Right atrium auricular region (tissue), 2 donors: ENCODE measurements at regions not wholly inside any gene's neighbourhood (a gene's known extent, or its start where the extent isn't known, plus 50 kb on each side); places are given as distances from the start of the nearest gene placed in this dataset.

Experiments
- DNase-seq: peaks from one replicate; pipeline ENCODE4 v3.0.0-alpha.2; 2019; ENCODE audit warnings: low spot score
- H3K27ac ChIP-seq, 2 donors: fragments of 200-600 bp; sonication (generic); 1 replicate in 1 of 2; 2 replicates in 1 of 2; pipeline ENCODE4 v1.5.1; 2016 to 2019
- H3K27me3 ChIP-seq, 2 donors: fragments of 200-600 bp; sonication (generic); one replicate each; pipeline versions ENCODE4 v1.5.1 to v1.6.0; 2017 to 2019
- H3K36me3 ChIP-seq: fragments of 200-600 bp; sonication (generic); one replicate; pipeline ENCODE4 v1.5.1; 2016
- H3K4me1 ChIP-seq, 2 donors: fragments of 200-600 bp; sonication (generic); one replicate each; pipeline versions ENCODE4 v1.5.1 to v1.6.0; 2017 to 2019
- H3K4me3 ChIP-seq, 2 donors: fragments of 200-600 bp; sonication (generic); 1 replicate in 1 of 2; 2 replicates in 1 of 2; pipeline ENCODE4 v1.5.1; 2017 to 2019; ENCODE audit warnings: mild to moderate bottlenecking in 1 of 2, moderate library complexity in 1 of 2
- H3K9me3 ChIP-seq, 2 donors: fragments of 200-600 bp; sonication (generic); one replicate each; pipeline ENCODE4 v1.5.1; 2019
- CTCF ChIP-seq, 2 donors: fragments of 200-600 bp; sonication (generic); IDR thresholded peaks; one replicate each; pipeline ENCODE4 v1.5.1; 2019; ENCODE audit warnings: antibody characterized with exemption in 2 of 2

DNA sequence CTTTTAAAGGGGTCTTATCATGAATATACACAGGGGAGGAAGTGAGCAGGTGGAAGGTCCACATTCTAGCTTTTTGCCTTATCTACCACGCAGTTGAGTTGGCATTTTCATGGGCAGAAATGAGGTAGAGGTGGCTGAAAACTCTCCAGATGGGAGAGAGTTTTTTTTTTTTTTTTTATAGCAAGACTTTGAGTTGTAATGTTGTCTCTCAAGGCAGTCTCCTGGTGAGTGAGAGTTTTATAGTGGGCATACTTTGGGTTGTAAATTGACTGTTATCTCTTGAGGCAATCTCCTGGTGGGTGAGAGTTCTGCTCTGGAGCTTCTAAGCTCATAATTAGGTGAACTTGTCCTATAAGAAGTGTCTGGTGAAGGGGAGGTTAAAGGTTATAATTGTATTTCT lies 191.7 kb upstream of the NAALADL2 start:
- Histone ChIP-seq H3K36me3 (no peaks in the 10 kb centered on the region), H3K9me3 (no peaks in the 10 kb centered on the region), H3K4me1 (no peaks in the 10 kb centered on the region), H3K4me3 (no peak overlapping the region), H3K27me3 (no peaks in the 10 kb centered on the region), H3K27ac (no peak overlapping the region)
- no peak for DNase-seq
- TF ChIP-seq CTCF (IDR thresholded peaks at IDR 0.05), result no peak

DNA sequence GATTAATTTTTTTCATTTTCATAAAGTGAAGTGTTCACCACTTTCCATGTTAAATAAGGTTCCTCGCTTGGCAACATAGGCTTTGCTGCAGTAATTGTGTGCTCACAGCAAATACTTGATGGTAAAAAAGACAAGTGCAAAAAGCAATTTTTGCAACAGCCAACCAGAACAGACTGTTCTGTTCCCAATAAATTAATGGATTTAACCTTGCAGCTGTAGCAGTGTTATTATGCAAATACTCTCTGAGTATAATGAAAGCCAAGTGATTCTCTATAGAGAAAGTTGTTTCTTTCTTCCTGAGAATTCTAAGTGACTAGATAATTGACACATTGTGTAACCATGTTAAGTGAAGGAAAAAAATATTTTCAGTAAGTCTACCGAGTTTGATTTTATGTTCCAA lies 183.7 kb upstream of the NAALADL2 start:
- Histone ChIP-seq H3K27ac (no peak overlapping the region), H3K4me1 (no peaks in the 10 kb centered on the region), H3K9me3 (no peaks in the 10 kb centered on the region), H3K36me3 (no peaks in the 10 kb centered on the region), H3K4me3 (no peak overlapping the region), H3K27me3 (no peaks in the 10 kb centered on the region)
- no peak for DNase-seq
- TF ChIP-seq CTCF (IDR thresholded peaks at IDR 0.05), result no peak

GRCh38 chr3:174681784-174682183 lies 177.3 kb upstream of the NAALADL2 start:
- Histone ChIP-seq H3K27ac (no peak overlapping the region), H3K36me3 (no peaks in the 10 kb centered on the region), H3K4me1 (no peaks in the 10 kb centered on the region), H3K4me3 (no peak overlapping the region), H3K9me3 (no peaks in the 10 kb centered on the region), H3K27me3 (no peaks in the 10 kb centered on the region)
- no peak for DNase-seq
- no peak for TF ChIP-seq CTCF (IDR thresholded peaks at IDR 0.05)

GRCh38 chr3:174685796-174686195 lies 173.3 kb upstream of the NAALADL2 start:
- Histone ChIP-seq H3K27ac (no peak overlapping the region), H3K36me3 (no peaks in the 10 kb centered on the region), H3K4me3 (no peak overlapping the region), H3K9me3 (no peaks in the 10 kb centered on the region), H3K27me3 (no peaks in the 10 kb centered on the region), H3K4me1 (no peaks in the 10 kb centered on the region)
- no peak for TF ChIP-seq CTCF (IDR thresholded peaks at IDR 0.05)
- DNase-seq, result no peak

GRCh38 chr3:174697310-174697709 lies 161.8 kb upstream of the NAALADL2 start:
- Histone ChIP-seq H3K4me3 (no peak overlapping the region), H3K27me3 (no peaks in the 10 kb centered on the region), H3K27ac (no peak overlapping the region), H3K36me3 (no peaks in the 10 kb centered on the region), H3K4me1 (no peaks in the 10 kb centered on the region), H3K9me3 (no peaks in the 10 kb centered on the region)
- no peak for DNase-seq
- TF ChIP-seq CTCF (IDR thresholded peaks at IDR 0.05), result no peak

DNA sequence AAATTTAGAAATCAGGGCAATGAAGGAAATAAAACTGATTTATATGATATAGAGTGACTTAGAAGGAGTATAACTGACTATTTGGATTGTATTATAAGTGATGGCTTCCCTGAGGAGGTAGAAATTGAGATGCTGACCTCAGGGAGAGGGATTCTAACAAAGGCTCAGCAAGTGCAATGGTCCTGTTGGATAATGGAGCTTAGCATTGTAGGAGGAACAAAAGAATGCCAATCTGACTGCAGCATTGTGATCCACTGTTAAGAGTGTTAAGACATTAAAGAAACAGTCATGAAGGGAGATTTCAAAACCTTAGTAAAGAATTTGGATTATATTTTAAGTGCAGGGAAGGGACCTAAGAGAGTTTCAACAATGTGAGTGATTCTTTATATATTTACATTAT lies 158.4 kb upstream of the NAALADL2 start:
- no peak overlapping the region for H3K27ac ChIP-seq
- H3K4me1 ChIP-seq, result no peaks in the 10 kb centered on the region
- H3K9me3 ChIP-seq, result no peaks in the 10 kb centered on the region
- TF ChIP-seq CTCF (IDR thresholded peaks at IDR 0.05), result no peak
- no peak for DNase-seq
- no peaks in the 10 kb centered on the region for H3K36me3 ChIP-seq
- no peak overlapping the region for H3K4me3 ChIP-seq
- no peaks in the 10 kb centered on the region for H3K27me3 ChIP-seq
